Keratinocyte (primary cell): ENCODE measurements at regions not wholly inside any gene's neighbourhood (a gene's known extent, or its start where the extent isn't known, plus 50 kb on each side); places are given as distances from the start of the nearest gene placed in this dataset.

Experiments used
- CTCF ChIP-seq, 3 experiments: IDR thresholded peaks in 1 of 3; conservative IDR thresholded peaks in 1 of 3; optimal IDR thresholded peaks in 1 of 3; 2 replicates in 2 of 3; 3 replicates in 1 of 3; pipeline versions ENCODE3 to v1.5.1; 2011; ENCODE audit warnings: low read length in 3 of 3, mild to moderate bottlenecking in 3 of 3, moderate library complexity in 2 of 3, control low read depth in 1 of 3, inconsistent platforms in 1 of 3; ENCODE audit not compliant: insufficient read depth in 2 of 3; ENCODE audit errors: extremely low read depth in 1 of 3
- EZH2 ChIP-seq: IDR thresholded peaks from one replicate; pipeline ENCODE4 v1.6.1; 2012; ENCODE audit warnings: inconsistent platforms, mild to moderate bottlenecking, low read length, moderate library complexity

- TF ChIP-seq CTCF (optimal IDR thresholded peaks at IDR 0.05 in 1 of 3, IDR thresholded peaks at IDR 0.05 in 1 of 3, conservative IDR thresholded peaks at IDR 0.05 in 1 of 3; ENCODE audit: extremely low read depth in 1 of 3, insufficient read depth in 2 of 3, low read length in 3 of 3) (no peak), EZH2 (no peak)
Observed at GRCh38 chr11:87803748-87804147, 371.5 kb downstream of the RAB38 start.
